LNCAP (cell line): ENCODE measurements at regions not wholly inside any gene's neighbourhood (a gene's known extent, or its start where the extent isn't known, plus 50 kb on each side); places are given as distances from the start of the nearest gene placed in this dataset.
A peak's percentile ranks its signal among the peaks of the same experiment; 100 is the strongest.

Experiments
- TF ChIP-seq, protein P1 (sequence below): fragments of 450-650 bp; IDR thresholded peaks from 2 replicates; pipeline ENCODE4 v1.5.1; 2017; ENCODE audit warnings: mild to moderate bottlenecking

DNA sequence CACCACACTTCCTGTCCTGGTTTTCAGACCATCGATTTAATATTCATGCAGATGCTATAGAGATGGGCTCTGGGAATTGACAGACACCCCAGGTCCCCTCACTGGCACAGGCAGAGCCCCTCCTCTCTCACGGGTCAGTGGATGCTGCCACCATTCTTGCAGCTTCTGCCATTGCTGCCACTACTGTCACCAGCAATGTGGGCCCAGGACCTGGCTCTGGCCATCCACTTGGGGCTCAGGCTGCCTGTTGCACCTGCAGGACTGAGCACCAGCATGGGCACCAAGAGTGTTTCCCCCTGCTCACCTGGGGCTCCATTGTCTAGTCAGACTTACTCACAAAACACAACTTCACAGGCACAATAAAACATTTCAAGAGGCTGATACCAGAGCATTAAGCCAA, 479.0 kb upstream of the ZNF608 start:
- TF ChIP-seq, protein P1, sequence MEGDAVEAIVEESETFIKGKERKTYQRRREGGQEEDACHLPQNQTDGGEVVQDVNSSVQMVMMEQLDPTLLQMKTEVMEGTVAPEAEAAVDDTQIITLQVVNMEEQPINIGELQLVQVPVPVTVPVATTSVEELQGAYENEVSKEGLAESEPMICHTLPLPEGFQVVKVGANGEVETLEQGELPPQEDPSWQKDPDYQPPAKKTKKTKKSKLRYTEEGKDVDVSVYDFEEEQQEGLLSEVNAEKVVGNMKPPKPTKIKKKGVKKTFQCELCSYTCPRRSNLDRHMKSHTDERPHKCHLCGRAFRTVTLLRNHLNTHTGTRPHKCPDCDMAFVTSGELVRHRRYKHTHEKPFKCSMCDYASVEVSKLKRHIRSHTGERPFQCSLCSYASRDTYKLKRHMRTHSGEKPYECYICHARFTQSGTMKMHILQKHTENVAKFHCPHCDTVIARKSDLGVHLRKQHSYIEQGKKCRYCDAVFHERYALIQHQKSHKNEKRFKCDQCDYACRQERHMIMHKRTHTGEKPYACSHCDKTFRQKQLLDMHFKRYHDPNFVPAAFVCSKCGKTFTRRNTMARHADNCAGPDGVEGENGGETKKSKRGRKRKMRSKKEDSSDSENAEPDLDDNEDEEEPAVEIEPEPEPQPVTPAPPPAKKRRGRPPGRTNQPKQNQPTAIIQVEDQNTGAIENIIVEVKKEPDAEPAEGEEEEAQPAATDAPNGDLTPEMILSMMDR = no peak

DNA sequence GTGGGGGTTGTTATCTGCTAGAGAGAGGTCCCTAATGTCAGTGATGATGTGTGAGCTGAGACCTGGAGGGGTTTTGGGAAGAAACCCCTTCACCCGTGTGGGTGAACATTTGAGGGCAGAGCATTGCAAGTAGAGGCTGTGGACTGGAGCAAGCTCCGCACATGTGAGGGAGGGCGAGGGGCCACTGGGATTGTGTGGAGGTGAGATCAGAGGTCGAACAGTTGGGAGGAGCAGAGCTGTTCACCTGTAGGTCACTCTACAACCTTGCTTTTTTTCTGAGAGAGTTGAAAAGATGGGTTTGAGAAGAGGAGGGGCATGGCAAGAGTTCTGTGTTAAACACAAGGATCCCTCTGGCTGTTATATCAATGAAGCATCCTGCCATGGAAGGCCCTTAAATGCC, 480.4 kb upstream of the ZNF608 start:
- TF ChIP-seq, protein P1 = no peak

DNA sequence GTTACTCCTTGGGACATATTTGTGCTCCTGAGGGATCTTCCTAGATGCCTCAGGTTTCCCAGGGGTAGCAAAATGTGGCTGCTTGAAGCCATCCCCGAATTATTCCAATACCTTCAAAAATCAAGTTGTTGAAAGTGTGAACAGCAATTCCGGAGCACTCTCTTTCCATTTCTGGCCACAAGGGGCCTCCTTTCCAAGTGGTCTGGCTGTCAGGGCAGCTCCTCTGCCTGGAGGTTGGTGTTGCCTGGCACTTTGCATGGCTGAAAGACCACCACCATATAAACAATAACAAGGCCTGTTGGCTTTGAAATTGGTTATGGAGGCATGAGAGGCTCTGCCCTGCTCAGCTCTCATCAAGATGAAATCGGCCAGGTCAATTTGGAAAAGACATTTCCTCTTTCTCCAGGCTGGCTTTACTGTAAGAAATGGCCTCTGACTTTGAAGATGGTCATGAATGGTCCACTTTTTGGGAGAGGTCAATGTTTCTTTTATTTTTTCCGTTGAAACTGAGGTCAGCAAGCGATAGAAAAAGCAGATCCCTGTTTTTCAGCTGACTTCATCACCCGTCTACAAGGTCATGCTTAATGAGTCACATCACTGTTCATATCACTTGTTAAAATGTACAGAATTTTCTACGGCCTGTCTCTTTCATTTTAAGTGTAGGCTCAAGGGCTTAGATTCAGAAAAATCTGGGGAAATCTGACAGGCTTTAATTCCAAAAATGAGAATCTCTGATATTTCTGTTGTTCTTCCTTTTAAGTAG, 481.1 kb upstream of the ZNF608 start:
- TF ChIP-seq, protein P1 = peak; percentile 50; the same call in 1 of the 2 replicates

DNA sequence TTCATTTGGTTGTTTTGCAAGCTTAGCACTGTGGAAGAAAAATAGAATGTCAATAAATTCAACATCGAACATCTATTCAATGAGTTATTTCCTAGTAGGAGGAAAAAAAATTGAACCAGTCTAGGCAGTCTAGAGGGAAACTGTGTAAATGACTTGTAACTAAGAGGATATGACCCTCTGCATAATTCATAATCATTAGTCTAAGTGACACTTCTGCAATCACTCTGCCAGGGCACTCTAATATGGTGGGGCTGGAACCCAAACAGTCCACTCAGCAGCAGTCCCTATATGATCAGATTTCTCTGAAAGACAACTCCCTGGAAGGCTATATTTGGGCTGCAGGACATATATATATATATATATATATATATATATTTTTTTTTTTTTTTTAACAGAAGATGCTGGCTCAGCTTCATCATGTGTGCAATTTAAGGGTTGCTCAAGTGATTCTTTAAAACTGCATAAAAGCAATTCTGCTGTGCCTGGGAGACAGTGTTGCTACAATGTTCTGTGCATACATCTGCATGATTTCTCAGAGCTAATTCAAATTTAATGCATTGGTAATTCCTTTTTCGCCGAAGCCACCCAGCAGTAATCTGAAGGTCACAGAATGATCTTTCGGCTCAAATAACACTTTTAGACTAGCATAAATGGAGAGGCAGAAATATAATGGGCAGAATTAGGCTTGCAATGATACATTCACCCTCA, 482.1 kb upstream of the ZNF608 start:
- TF ChIP-seq, protein P1 = no peak

DNA sequence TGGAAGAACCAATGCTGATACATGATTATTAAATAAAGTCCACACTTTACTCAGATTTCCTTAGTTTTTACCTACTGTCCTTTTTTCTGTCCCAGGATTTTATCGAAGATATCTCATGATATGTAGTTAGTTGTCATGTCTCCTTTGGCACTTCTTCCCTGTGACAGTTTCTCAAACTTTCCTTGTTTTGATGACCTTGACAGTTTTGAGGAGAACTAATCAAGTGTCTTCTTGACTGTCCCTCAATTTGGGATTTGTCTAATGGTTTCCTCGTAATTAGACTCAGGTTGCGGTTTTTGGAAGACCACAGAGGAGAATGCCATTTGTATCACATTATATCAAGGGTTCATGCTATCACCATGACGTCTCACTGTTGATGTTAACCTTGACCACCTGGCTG, 483.1 kb upstream of the ZNF608 start:
- TF ChIP-seq, protein P1 = no peak

DNA sequence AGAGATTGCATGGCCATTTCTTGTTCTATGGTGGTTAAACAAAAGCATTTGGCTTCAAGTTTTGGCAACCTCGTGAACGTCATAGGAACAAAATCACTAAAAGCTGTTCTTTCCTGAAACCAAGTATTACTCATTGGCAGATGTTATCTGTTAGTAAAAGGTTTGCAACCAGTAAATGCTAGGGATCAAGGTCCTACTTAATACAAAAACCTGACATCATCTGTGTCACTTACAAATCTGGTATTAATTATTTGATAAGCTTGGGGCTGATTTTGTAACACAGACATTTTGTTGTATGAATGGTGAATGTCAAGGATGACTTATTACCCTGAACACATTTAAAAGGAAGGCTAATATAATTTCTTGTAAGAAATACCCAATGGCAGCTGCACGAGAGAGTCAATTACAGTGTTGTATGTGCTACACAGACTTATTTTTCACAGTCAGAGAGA, 486.4 kb upstream of the ZNF608 start:
- TF ChIP-seq, protein P1 = no peak

DNA sequence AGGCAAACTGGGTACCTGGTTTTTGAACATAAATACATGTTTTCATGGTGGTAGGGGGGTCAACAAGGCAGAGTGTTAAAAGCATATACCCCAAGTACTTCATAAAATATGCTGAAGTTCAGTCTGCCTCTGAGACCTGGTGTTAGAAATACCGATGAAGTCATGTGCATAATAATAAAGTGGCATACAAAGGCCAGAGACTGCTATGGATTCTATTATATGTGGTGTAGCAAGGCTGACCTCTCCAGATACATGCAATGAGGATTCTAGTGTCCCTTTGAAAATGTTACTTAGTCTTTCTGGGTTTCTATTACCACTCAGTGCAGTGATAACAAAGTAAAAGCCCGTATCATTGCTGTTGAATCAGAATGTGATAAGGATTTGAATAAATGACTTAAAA, 487.5 kb upstream of the ZNF608 start:
- TF ChIP-seq, protein P1 = no peak
